SK-N-SH (cell line): ENCODE measurements at regions not wholly inside any gene's neighbourhood (a gene's known extent, or its start where the extent isn't known, plus 50 kb on each side); places are given as distances from the start of the nearest gene placed in this dataset.

Experiments used
- CHD2 ChIP-seq: fragments of 150-350 bp; IDR thresholded peaks from 2 replicates; pipeline ENCODE4 v1.6.1; 2018; ENCODE audit warnings: low read length; ENCODE audit not compliant: partially characterized antibody
- CTCF ChIP-seq: fragments of 200-600 bp; sonication (generic); IDR thresholded peaks from 2 replicates; pipeline ENCODE4 v1.6.1; 2017; ENCODE audit warnings: antibody characterized with exemption, mild to moderate bottlenecking, moderate library complexity
- FOXM1 ChIP-seq: IDR thresholded peaks from 2 replicates; pipeline ENCODE4 v1.4.0; 2012; ENCODE audit warnings: low read depth, mild to moderate bottlenecking
- RAD21 ChIP-seq: IDR thresholded peaks from 2 replicates; pipeline ENCODE4 v1.6.1; 2012; ENCODE audit warnings: mild to moderate bottlenecking, low read length
- REST ChIP-seq: IDR thresholded peaks from 2 replicates; pipeline ENCODE4 v1.6.1; 2012; ENCODE audit warnings: mild to moderate bottlenecking, low read depth, low read length, moderate library complexity
- TF ChIP-seq, protein P1 (sequence below): IDR thresholded peaks from 2 replicates; pipeline ENCODE4; 2012

GRCh38 chr19:46928951-46929350 lies 68.2 kb downstream of the ARHGAP35 start:
- TF ChIP-seq CTCF: peak; percentile 54
- no peak for TF ChIP-seq CHD2
- TF ChIP-seq FOXM1: no peak
- TF ChIP-seq, protein P1, sequence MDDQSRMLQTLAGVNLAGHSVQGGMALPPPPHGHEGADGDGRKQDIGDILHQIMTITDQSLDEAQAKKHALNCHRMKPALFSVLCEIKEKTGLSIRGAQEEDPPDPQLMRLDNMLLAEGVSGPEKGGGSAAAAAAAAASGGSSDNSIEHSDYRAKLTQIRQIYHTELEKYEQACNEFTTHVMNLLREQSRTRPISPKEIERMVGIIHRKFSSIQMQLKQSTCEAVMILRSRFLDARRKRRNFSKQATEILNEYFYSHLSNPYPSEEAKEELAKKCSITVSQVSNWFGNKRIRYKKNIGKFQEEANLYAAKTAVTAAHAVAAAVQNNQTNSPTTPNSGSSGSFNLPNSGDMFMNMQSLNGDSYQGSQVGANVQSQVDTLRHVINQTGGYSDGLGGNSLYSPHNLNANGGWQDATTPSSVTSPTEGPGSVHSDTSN: peak; percentile 92
- peak; percentile 30 for TF ChIP-seq RAD21
- TF ChIP-seq REST: no peak
